ENCODE measurements at regions not wholly inside any gene's neighbourhood (a gene's known extent, or its start where the extent isn't known, plus 50 kb on each side); places are given as distances from the start of the nearest gene placed in this dataset.

- no peak for DNase-seq (ENCODE audit: low read depth in 2 of 2)
Measured at GRCh38 chr6:150712505-150713252, 113.0 kb downstream of the PLEKHG1 start.

GRCh38 chr6:150713487-150713886 is 113.8 kb downstream of the PLEKHG1 start:
- DNase-seq (ENCODE audit: low read depth in 2 of 2): no peak

- no peak for DNase-seq (ENCODE audit: low read depth in 2 of 2)
Measured at GRCh38 chr6:150713931-150714330, 114.2 kb downstream of the PLEKHG1 start.

- no peak for DNase-seq (ENCODE audit: low read depth in 2 of 2)
Measured at GRCh38 chr6:150715133-150715532, 115.4 kb downstream of the PLEKHG1 start.

GRCh38 chr6:150717419-150717818 is 117.7 kb downstream of the PLEKHG1 start:
- DNase-seq (ENCODE audit: low read depth in 2 of 2): no peak

GRCh38 chr6:150719099-150719766 is 119.5 kb downstream of the PLEKHG1 start:
- DNase-seq (ENCODE audit: low read depth in 2 of 2): no peak

- DNase-seq (ENCODE audit: low read depth in 2 of 2): no peak
Measured at GRCh38 chr6:150719831-150720230, 120.1 kb downstream of the PLEKHG1 start.

GRCh38 chr6:150720774-150721233 is 121.1 kb downstream of the PLEKHG1 start:
- no peak for DNase-seq (ENCODE audit: low read depth in 2 of 2)

- no peak for DNase-seq (ENCODE audit: low read depth in 2 of 2)
Measured at GRCh38 chr6:150721418-150722266, 122.0 kb downstream of the PLEKHG1 start.

- DNase-seq (ENCODE audit: low read depth in 2 of 2): no peak
Measured at GRCh38 chr6:150722614-150723344, 123.1 kb downstream of the PLEKHG1 start.

GRCh38 chr6:150723345-150723658 is 123.6 kb downstream of the PLEKHG1 start:
- DNase-seq (ENCODE audit: low read depth in 2 of 2): no peak

- no peak for DNase-seq (ENCODE audit: low read depth in 2 of 2)
Measured at GRCh38 chr6:150723857-150724256, 124.2 kb downstream of the PLEKHG1 start.

- no peak for DNase-seq (ENCODE audit: low read depth in 2 of 2)
Measured at GRCh38 chr6:150725795-150726194, 126.1 kb downstream of the PLEKHG1 start.

GRCh38 chr6:150729188-150729748 is 129.6 kb downstream of the PLEKHG1 start:
- DNase-seq (ENCODE audit: low read depth in 2 of 2): no peak

GRCh38 chr6:150730801-150731457 is 131.2 kb downstream of the PLEKHG1 start:
- no peak for DNase-seq (ENCODE audit: low read depth in 2 of 2)

- no peak for DNase-seq (ENCODE audit: low read depth in 2 of 2)
Measured at GRCh38 chr6:150732765-150733539, 132.6 kb upstream of the MTHFD1L start.

GRCh38 chr6:150733726-150734125 is 131.8 kb upstream of the MTHFD1L start:
- DNase-seq (ENCODE audit: low read depth in 2 of 2): no peak

- DNase-seq (ENCODE audit: low read depth in 2 of 2): no peak
Measured at GRCh38 chr6:150734235-150734634, 131.3 kb upstream of the MTHFD1L start.

- no peak for DNase-seq (ENCODE audit: low read depth in 2 of 2)
Measured at GRCh38 chr6:150735341-150735851, 130.1 kb upstream of the MTHFD1L start.

- no peak for DNase-seq (ENCODE audit: low read depth in 2 of 2)
Measured at GRCh38 chr6:150738092-150738629, 127.3 kb upstream of the MTHFD1L start.
